ENCODE measurements at regions not wholly inside any gene's neighbourhood (a gene's known extent, or its start where the extent isn't known, plus 50 kb on each side); places are given as distances from the start of the nearest gene placed in this dataset.
"Not testable (repeated sequence)": the region's sequence is repeated elsewhere in the genome, so short reads cannot be mapped to it uniquely, and the experiment has no call there.

- Histone ChIP-seq H3K27me3 (ENCODE audit: insufficient read depth, poor library complexity, severe bottlenecking) (no peaks in the 10 kb centered on the region), H3K27ac (replicated peaks) (no peak overlapping the region)
- TF ChIP-seq REST (IDR thresholded peaks at IDR 0.05; ENCODE audit: insufficient replicate concordance, low read depth) (no peak), POLR2AphosphoS5 (IDR thresholded peaks at IDR 0.05; ENCODE audit: low read depth) (no peak), GABPA (IDR thresholded peaks at IDR 0.05; ENCODE audit: low read depth) (no peak), CTCF (IDR thresholded peaks at IDR 0.05; ENCODE audit: insufficient read depth, low read length) (no peak), SPI1 (IDR thresholded peaks at IDR 0.05; ENCODE audit: borderline replicate concordance, low read depth) (no peak)
Observed at GRCh38 chr14:30468354-30468753, 90.6 kb upstream of the G2E3 start.

GRCh38 chr14:30471980-30472379, 87.0 kb upstream of the G2E3 start:
- no peak for TF ChIP-seq GABPA (IDR thresholded peaks at IDR 0.05; ENCODE audit: low read depth)
- TF ChIP-seq POLR2AphosphoS5 (IDR thresholded peaks at IDR 0.05; ENCODE audit: low read depth): no peak
- TF ChIP-seq CTCF (IDR thresholded peaks at IDR 0.05; ENCODE audit: insufficient read depth, low read length): no peak
- no peak for TF ChIP-seq SPI1 (IDR thresholded peaks at IDR 0.05; ENCODE audit: borderline replicate concordance, low read depth)
- no peak for TF ChIP-seq REST (IDR thresholded peaks at IDR 0.05; ENCODE audit: insufficient replicate concordance, low read depth)

More at GRCh38 chr14:30468354-30468753, 90.6 kb upstream of the G2E3 start:
- no peak for DNase-seq (ENCODE audit: low read depth in 1 of 2, low spot score in 1 of 2)
- H3K4me3 ChIP-seq (replicated peaks; ENCODE audit: insufficient read depth, low read length): no peak overlapping the region

GRCh38 chr14:30473846-30474696, 84.9 kb upstream of the G2E3 start:
- not testable (repeated sequence) for H3K27me3 ChIP-seq (ENCODE audit: insufficient read depth, poor library complexity, severe bottlenecking); H3K27ac ChIP-seq (replicated peaks); H3K4me3 ChIP-seq (replicated peaks; ENCODE audit: insufficient read depth, low read length); DNase-seq (ENCODE audit: low read depth in 1 of 2, low spot score in 1 of 2)

More at GRCh38 chr14:30471980-30472379, 87.0 kb upstream of the G2E3 start:
- H3K27ac ChIP-seq (replicated peaks): no peak overlapping the region
- no peak for DNase-seq (ENCODE audit: low read depth in 1 of 2, low spot score in 1 of 2)
- H3K4me3 ChIP-seq (replicated peaks; ENCODE audit: insufficient read depth, low read length): no peak overlapping the region
- H3K27me3 ChIP-seq (ENCODE audit: insufficient read depth, poor library complexity, severe bottlenecking): no peaks in the 10 kb centered on the region

- Histone ChIP-seq H3K27ac (replicated peaks) (no peak overlapping the region), H3K27me3 (ENCODE audit: insufficient read depth, poor library complexity, severe bottlenecking) (no peaks in the 10 kb centered on the region), H3K4me3 (replicated peaks; ENCODE audit: insufficient read depth, low read length) (no peak overlapping the region)
- no peak for TF ChIP-seq SPI1 (IDR thresholded peaks at IDR 0.05; ENCODE audit: borderline replicate concordance, low read depth)
- no peak for TF ChIP-seq GABPA (IDR thresholded peaks at IDR 0.05; ENCODE audit: low read depth)
- TF ChIP-seq POLR2AphosphoS5 (IDR thresholded peaks at IDR 0.05; ENCODE audit: low read depth): no peak
- TF ChIP-seq CTCF (IDR thresholded peaks at IDR 0.05; ENCODE audit: insufficient read depth, low read length): no peak
- no peak for TF ChIP-seq REST (IDR thresholded peaks at IDR 0.05; ENCODE audit: insufficient replicate concordance, low read depth)
- DNase-seq (ENCODE audit: low read depth in 1 of 2, low spot score in 1 of 2): no peak
Observed at GRCh38 chr14:30482276-30482675, 76.7 kb upstream of the G2E3 start.

Data from HL-60 (cell line).